ENCODE measurements at regions not wholly inside any gene's neighbourhood (a gene's known extent, or its start where the extent isn't known, plus 50 kb on each side); places are given as distances from the start of the nearest gene placed in this dataset.

DNA sequence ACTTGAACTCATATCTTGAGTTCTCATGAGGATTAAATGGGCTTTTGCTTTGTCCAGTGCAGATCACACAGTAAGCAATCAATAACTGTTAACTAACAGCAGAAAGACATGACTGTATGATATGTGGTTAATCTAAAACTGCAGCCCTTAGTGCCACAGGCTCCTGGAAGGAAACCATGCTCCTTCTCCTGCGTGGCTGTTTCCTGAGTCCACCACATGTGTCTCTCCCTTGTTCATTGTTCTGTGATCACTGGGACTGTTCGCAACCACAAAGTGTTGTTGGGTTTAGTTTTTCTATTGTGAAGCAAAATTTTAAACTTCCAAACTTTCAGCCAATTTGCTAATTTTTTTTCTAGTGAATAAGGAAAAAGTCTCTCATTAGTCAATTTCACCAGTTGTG lies 130.9 kb upstream of the PTPRM start:
- Histone ChIP-seq H3K27me3 (ENCODE audit: control insufficient read depth in 2 of 2, insufficient read depth in 1 of 2, low read length in 1 of 2) (no peaks in the 10 kb centered on the region), H3K9me3 (ENCODE audit: control insufficient read depth in 2 of 2, insufficient read depth in 1 of 2, low read length in 1 of 2) (no peaks in the 10 kb centered on the region), H3K4me1 (ENCODE audit: control insufficient read depth in 2 of 2, insufficient read depth in 2 of 2, low read length in 2 of 2) (no peaks in the 10 kb centered on the region), H3K4me3 (ENCODE audit: low read length in 2 of 2) (no peak overlapping the region), H3K36me3 (ENCODE audit: control insufficient read depth in 2 of 2, insufficient read depth in 2 of 2, low read length in 1 of 2) (no peaks in the 10 kb centered on the region), H3K27ac (ENCODE audit: low read depth in 1 of 2, low read length in 1 of 2) (no peak overlapping the region)
- WGBS = 19% methylated on average over 2 of the region's 2 CpGs
- no peak for DNase-seq (ENCODE audit: low read depth in 6 of 9, low spot score in 9 of 9)

- Histone ChIP-seq H3K4me1 (ENCODE audit: control insufficient read depth in 2 of 2, insufficient read depth in 2 of 2, low read length in 2 of 2) (no peaks in the 10 kb centered on the region), H3K27ac (ENCODE audit: low read depth in 1 of 2, low read length in 1 of 2) (no peak overlapping the region), H3K9me3 (ENCODE audit: control insufficient read depth in 2 of 2, insufficient read depth in 1 of 2, low read length in 1 of 2) (no peaks in the 10 kb centered on the region), H3K36me3 (ENCODE audit: control insufficient read depth in 2 of 2, insufficient read depth in 2 of 2, low read length in 1 of 2) (no peaks in the 10 kb centered on the region), H3K27me3 (ENCODE audit: control insufficient read depth in 2 of 2, insufficient read depth in 1 of 2, low read length in 1 of 2) (no peaks in the 10 kb centered on the region), H3K4me3 (ENCODE audit: low read length in 2 of 2) (no peak overlapping the region)
- 97% methylated on average over 7 of the region's 7 CpGs for whole genome bisulfite sequencing
- no peak for DNase-seq (ENCODE audit: low read depth in 6 of 9, low spot score in 9 of 9)
Observed at GRCh38 chr18:7437870-7438269, 129.2 kb upstream of the PTPRM start.

- no peak for DNase-seq (ENCODE audit: low read depth in 6 of 9, low spot score in 9 of 9)
- Histone ChIP-seq H3K4me1 (ENCODE audit: control insufficient read depth in 2 of 2, insufficient read depth in 2 of 2, low read length in 2 of 2) (no peaks in the 10 kb centered on the region), H3K27ac (ENCODE audit: low read depth in 1 of 2, low read length in 1 of 2) (no peak overlapping the region), H3K4me3 (ENCODE audit: low read length in 2 of 2) (no peak overlapping the region), H3K36me3 (ENCODE audit: control insufficient read depth in 2 of 2, insufficient read depth in 2 of 2, low read length in 1 of 2) (no peaks in the 10 kb centered on the region), H3K27me3 (ENCODE audit: control insufficient read depth in 2 of 2, insufficient read depth in 1 of 2, low read length in 1 of 2) (no peaks in the 10 kb centered on the region), H3K9me3 (ENCODE audit: control insufficient read depth in 2 of 2, insufficient read depth in 1 of 2, low read length in 1 of 2) (no peaks in the 10 kb centered on the region)
- 91% methylated on average over 2 of the region's 2 CpGs for WGBS
Observed at GRCh38 chr18:7438646-7439045, 128.5 kb upstream of the PTPRM start.

- Histone ChIP-seq H3K27ac (ENCODE audit: low read depth in 1 of 2, low read length in 1 of 2) (no peak overlapping the region), H3K27me3 (ENCODE audit: control insufficient read depth in 2 of 2, insufficient read depth in 1 of 2, low read length in 1 of 2) (no peaks in the 10 kb centered on the region), H3K4me1 (ENCODE audit: control insufficient read depth in 2 of 2, insufficient read depth in 2 of 2, low read length in 2 of 2) (no peaks in the 10 kb centered on the region), H3K9me3 (ENCODE audit: control insufficient read depth in 2 of 2, insufficient read depth in 1 of 2, low read length in 1 of 2) (no peaks in the 10 kb centered on the region), H3K4me3 (ENCODE audit: low read length in 2 of 2) (no peak overlapping the region), H3K36me3 (ENCODE audit: control insufficient read depth in 2 of 2, insufficient read depth in 2 of 2, low read length in 1 of 2) (no peaks in the 10 kb centered on the region)
- no peak for DNase-seq (ENCODE audit: low read depth in 6 of 9, low spot score in 9 of 9)
- 91% methylated on average over 2 of the region's 2 CpGs for WGBS
Observed at GRCh38 chr18:7447318-7448028, 119.6 kb upstream of the PTPRM start.

GRCh38 chr18:7452331-7452730 lies 114.8 kb upstream of the PTPRM start:
- WGBS = 51% methylated on average over 6 of the region's 6 CpGs
- Histone ChIP-seq H3K4me3 (ENCODE audit: low read length in 2 of 2) (no peak overlapping the region), H3K27ac (ENCODE audit: low read depth in 1 of 2, low read length in 1 of 2) (no peak overlapping the region), H3K27me3 (ENCODE audit: control insufficient read depth in 2 of 2, insufficient read depth in 1 of 2, low read length in 1 of 2) (no peaks in the 10 kb centered on the region), H3K36me3 (ENCODE audit: control insufficient read depth in 2 of 2, insufficient read depth in 2 of 2, low read length in 1 of 2) (no peaks in the 10 kb centered on the region), H3K9me3 (ENCODE audit: control insufficient read depth in 2 of 2, insufficient read depth in 1 of 2, low read length in 1 of 2) (no peaks in the 10 kb centered on the region), H3K4me1 (ENCODE audit: control insufficient read depth in 2 of 2, insufficient read depth in 2 of 2, low read length in 2 of 2) (no peaks in the 10 kb centered on the region)
- peak; percentile 2 to 58 (median 29) for DNase-seq (ENCODE audit: low read depth in 6 of 9, low spot score in 9 of 9)

DNA sequence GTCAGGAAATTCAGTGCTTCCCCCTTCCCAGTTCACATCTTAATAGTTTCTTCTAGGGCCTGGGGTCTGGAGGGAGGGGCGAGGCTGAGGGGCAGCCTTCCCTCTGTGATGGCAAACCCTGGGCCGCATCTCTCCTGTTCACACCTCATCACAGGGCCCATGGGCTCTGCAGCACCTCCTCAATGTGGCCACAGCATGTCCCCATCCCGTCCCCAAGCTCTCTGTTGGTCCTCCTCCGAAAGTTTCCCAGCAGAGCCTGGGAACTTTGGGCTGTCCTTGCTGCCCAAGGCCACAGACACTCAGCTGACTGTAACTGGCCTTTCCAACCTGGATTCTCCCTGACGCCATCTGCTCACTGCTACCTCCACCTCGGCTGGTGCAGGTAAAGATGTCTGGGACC lies 112.7 kb upstream of the PTPRM start:
- DNase-seq (ENCODE audit: low read depth in 6 of 9, low spot score in 9 of 9) = no peak
- Histone ChIP-seq H3K9me3 (ENCODE audit: control insufficient read depth in 2 of 2, insufficient read depth in 1 of 2, low read length in 1 of 2) (no peaks in the 10 kb centered on the region), H3K4me3 (ENCODE audit: low read length in 2 of 2) (no peak overlapping the region), H3K27me3 (ENCODE audit: control insufficient read depth in 2 of 2, insufficient read depth in 1 of 2, low read length in 1 of 2) (no peaks in the 10 kb centered on the region), H3K36me3 (ENCODE audit: control insufficient read depth in 2 of 2, insufficient read depth in 2 of 2, low read length in 1 of 2) (no peaks in the 10 kb centered on the region), H3K4me1 (ENCODE audit: control insufficient read depth in 2 of 2, insufficient read depth in 2 of 2, low read length in 2 of 2) (no peaks in the 10 kb centered on the region), H3K27ac (ENCODE audit: low read depth in 1 of 2, low read length in 1 of 2) (no peak overlapping the region)
- WGBS = 96% methylated on average over 6 of the region's 6 CpGs

DNA sequence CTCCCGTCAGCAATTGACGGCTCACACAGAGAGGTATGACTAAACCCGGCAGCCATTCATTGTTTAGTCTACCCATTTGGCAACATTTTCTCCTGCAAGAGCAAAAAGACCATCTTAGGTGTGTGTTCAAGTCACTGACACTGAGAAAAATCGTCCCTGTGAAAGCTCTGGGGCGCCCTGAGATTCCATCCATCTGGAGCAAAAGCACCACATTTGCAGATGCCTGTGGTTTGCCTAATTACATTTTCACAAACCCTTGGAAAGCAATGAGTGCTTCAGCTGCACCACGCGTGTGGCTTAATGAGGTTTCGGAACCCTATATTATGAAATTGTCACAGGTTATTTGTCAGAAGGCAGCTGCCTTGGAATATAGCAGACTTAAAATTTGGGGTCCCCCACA lies 110.7 kb upstream of the PTPRM start:
- Histone ChIP-seq H3K4me3 (ENCODE audit: low read length in 2 of 2) (no peak overlapping the region), H3K36me3 (ENCODE audit: control insufficient read depth in 2 of 2, insufficient read depth in 2 of 2, low read length in 1 of 2) (no peaks in the 10 kb centered on the region), H3K9me3 (ENCODE audit: control insufficient read depth in 2 of 2, insufficient read depth in 1 of 2, low read length in 1 of 2) (no peaks in the 10 kb centered on the region), H3K27ac (ENCODE audit: low read depth in 1 of 2, low read length in 1 of 2) (no peak overlapping the region), H3K27me3 (ENCODE audit: control insufficient read depth in 2 of 2, insufficient read depth in 1 of 2, low read length in 1 of 2) (no peaks in the 10 kb centered on the region), H3K4me1 (ENCODE audit: control insufficient read depth in 2 of 2, insufficient read depth in 2 of 2, low read length in 2 of 2) (no peaks in the 10 kb centered on the region)
- WGBS = 97% methylated on average over 8 of the region's 8 CpGs
- no peak for DNase-seq (ENCODE audit: low read depth in 6 of 9, low spot score in 9 of 9)

GRCh38 chr18:7457262-7457661 lies 109.9 kb upstream of the PTPRM start:
- Histone ChIP-seq H3K4me3 (ENCODE audit: low read length in 2 of 2) (no peak overlapping the region), H3K4me1 (ENCODE audit: control insufficient read depth in 2 of 2, insufficient read depth in 2 of 2, low read length in 2 of 2) (no peaks in the 10 kb centered on the region), H3K9me3 (ENCODE audit: control insufficient read depth in 2 of 2, insufficient read depth in 1 of 2, low read length in 1 of 2) (no peaks in the 10 kb centered on the region), H3K27me3 (ENCODE audit: control insufficient read depth in 2 of 2, insufficient read depth in 1 of 2, low read length in 1 of 2) (no peaks in the 10 kb centered on the region), H3K36me3 (ENCODE audit: control insufficient read depth in 2 of 2, insufficient read depth in 2 of 2, low read length in 1 of 2) (no peaks in the 10 kb centered on the region), H3K27ac (ENCODE audit: low read depth in 1 of 2, low read length in 1 of 2) (no peak overlapping the region)
- WGBS = 96% methylated on average over 6 of the region's 6 CpGs
- DNase-seq (ENCODE audit: low read depth in 6 of 9, low spot score in 9 of 9) = no peak

DNA sequence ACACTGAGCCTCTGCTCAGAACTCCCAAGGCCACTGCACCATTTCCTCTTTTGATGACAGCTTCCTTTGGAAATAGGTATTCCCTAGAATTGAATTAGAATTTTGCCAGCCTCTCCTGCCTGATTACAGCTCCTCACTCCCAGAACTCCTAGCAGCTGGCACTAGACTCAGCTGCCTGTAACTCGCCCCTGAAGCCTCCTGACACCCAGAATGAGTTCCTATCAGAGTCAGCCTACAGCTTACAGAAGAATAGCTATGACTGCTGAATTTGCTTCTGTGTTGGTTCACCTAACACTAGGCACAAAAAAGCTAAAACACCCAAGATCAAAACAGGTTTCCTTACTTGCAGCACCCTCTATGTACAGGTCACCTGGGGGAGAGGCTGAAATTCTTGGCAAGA lies 108.2 kb upstream of the PTPRM start:
- no peak overlapping the region for H3K27ac ChIP-seq (ENCODE audit: low read depth in 1 of 2, low read length in 1 of 2)
- no peak for DNase-seq (ENCODE audit: low read depth in 6 of 9, low spot score in 9 of 9)
- 89% methylated on average over 1 of the region's 1 CpG for WGBS
- H3K27me3 ChIP-seq (ENCODE audit: control insufficient read depth in 2 of 2, insufficient read depth in 1 of 2, low read length in 1 of 2) = no peaks in the 10 kb centered on the region
- H3K36me3 ChIP-seq (ENCODE audit: control insufficient read depth in 2 of 2, insufficient read depth in 2 of 2, low read length in 1 of 2) = no peaks in the 10 kb centered on the region
- H3K4me3 ChIP-seq (ENCODE audit: low read length in 2 of 2) = no peak overlapping the region
- H3K4me1 ChIP-seq (ENCODE audit: control insufficient read depth in 2 of 2, insufficient read depth in 2 of 2, low read length in 2 of 2) = no peaks in the 10 kb centered on the region
- no peaks in the 10 kb centered on the region for H3K9me3 ChIP-seq (ENCODE audit: control insufficient read depth in 2 of 2, insufficient read depth in 1 of 2, low read length in 1 of 2)

All from thymus (tissue), 11 donors.